ENCODE measurements at regions not wholly inside any gene's neighbourhood (a gene's known extent, or its start where the extent isn't known, plus 50 kb on each side); places are given as distances from the start of the nearest gene placed in this dataset.

DNA sequence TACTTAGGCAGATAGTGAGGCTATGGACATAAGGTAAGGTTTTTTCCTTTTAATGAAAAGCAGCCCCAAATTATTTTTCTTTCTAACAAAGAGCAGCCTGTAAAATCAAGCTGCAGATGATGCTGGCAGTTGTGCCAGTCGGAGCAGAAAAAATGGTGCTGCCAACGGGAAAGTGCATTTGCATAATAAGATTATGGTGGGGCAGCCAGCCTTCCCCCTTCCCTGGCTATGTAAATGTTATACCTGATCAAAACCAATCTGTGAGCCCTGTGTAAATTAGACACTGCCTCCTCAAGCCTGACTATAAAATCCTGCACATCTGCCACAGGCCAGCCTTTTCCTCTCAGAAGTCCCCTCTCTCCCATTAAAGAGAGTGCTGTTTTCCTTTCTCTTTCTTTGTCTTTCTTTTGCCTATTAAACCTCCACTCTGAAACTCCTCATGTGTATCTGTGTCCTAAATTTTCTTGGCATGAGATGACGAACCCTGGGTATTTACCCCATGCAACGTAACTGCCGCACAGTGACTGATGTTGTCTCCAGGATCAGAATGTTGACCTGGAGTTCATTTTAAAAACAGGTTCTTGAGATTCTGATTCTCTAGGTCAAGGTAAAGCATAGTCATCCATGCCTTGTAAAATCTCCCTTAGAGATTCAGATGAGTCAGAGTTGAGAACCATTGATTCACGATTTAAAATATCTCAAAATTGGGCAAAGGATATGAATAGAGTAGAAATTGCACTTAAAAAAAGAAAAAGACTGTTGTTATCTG is 167.3 kb upstream of the C1GALT1 start:
- Histone ChIP-seq H3K27ac (no peak overlapping the region), H3K4me3 (no peak overlapping the region), H4K20me1 (ENCODE audit: insufficient read depth, poor library complexity, severe bottlenecking) (no peaks in the 10 kb centered on the region), H3K27me3 (no peaks in the 10 kb centered on the region), H2AFZ (no peak overlapping the region), H3K9me3 (ENCODE audit: low read depth) (no peaks in the 10 kb centered on the region), H3K4me2 (no peak overlapping the region), H3K36me3 (replicated peaks; ENCODE audit: insufficient read depth, low read depth) (no peaks in the 10 kb centered on the region), H3K9me2 (replicated peaks; ENCODE audit: insufficient read depth) (no peaks in the 10 kb centered on the region), H3K4me1 (ENCODE audit: insufficient read depth) (no peaks in the 10 kb centered on the region), H3K79me2 (no peaks in the 10 kb centered on the region)
- TF ChIP-seq, protein P1, sequence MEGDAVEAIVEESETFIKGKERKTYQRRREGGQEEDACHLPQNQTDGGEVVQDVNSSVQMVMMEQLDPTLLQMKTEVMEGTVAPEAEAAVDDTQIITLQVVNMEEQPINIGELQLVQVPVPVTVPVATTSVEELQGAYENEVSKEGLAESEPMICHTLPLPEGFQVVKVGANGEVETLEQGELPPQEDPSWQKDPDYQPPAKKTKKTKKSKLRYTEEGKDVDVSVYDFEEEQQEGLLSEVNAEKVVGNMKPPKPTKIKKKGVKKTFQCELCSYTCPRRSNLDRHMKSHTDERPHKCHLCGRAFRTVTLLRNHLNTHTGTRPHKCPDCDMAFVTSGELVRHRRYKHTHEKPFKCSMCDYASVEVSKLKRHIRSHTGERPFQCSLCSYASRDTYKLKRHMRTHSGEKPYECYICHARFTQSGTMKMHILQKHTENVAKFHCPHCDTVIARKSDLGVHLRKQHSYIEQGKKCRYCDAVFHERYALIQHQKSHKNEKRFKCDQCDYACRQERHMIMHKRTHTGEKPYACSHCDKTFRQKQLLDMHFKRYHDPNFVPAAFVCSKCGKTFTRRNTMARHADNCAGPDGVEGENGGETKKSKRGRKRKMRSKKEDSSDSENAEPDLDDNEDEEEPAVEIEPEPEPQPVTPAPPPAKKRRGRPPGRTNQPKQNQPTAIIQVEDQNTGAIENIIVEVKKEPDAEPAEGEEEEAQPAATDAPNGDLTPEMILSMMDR (IDR thresholded peaks at IDR 0.05; ENCODE audit: poor library complexity) = no peak
- no peak for TF ChIP-seq EZH2 (IDR thresholded peaks at IDR 0.05; ENCODE audit: borderline replicate concordance)
- 79% methylated on average over 6 of the region's 6 CpGs for WGBS (ENCODE audit: low lambda C conversion rate, missing lambda C conversion rate)
- DNase-seq (ENCODE audit: low spot score) = no peak

DNA sequence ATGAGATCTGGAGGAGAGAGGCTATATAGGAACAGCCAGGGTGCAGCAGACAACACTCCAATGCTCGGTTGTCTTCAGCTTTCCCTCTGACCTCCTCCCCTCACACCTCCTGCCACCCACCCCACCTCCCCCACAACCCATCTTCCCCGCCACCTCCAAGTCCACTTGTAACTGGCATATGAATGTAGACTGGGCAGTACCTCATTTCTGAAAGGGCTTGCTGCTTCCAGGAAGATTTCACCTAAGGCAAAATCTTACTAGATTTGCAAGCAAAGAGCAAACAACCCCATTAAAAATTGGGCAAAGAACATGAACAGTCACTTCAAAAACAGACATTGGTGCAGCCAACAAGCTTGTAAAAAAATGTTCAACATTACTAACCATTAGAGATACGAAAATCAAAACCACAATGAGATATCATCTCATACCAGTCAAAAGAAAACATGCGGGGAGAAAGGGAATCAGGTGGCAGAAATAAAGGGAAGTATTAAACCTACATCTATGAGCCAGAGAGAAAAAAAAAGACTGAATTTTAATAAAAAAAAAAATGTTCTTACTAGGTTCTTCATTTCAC is 164.6 kb upstream of the C1GALT1 start:
- Histone ChIP-seq H3K27me3 (no peaks in the 10 kb centered on the region), H3K79me2 (no peaks in the 10 kb centered on the region), H3K27ac (no peak overlapping the region), H3K9me2 (replicated peaks; ENCODE audit: insufficient read depth) (no peaks in the 10 kb centered on the region), H4K20me1 (ENCODE audit: insufficient read depth, poor library complexity, severe bottlenecking) (no peaks in the 10 kb centered on the region), H3K4me3 (no peak overlapping the region), H3K9me3 (ENCODE audit: low read depth) (no peaks in the 10 kb centered on the region), H3K4me1 (ENCODE audit: insufficient read depth) (no peaks in the 10 kb centered on the region), H3K36me3 (replicated peaks; ENCODE audit: insufficient read depth, low read depth) (no peaks in the 10 kb centered on the region), H3K4me2 (no peak overlapping the region), H2AFZ (no peak overlapping the region)
- DNase-seq (ENCODE audit: low spot score) = no peak
- WGBS (ENCODE audit: low lambda C conversion rate, missing lambda C conversion rate) = 80% methylated on average over 4 of the region's 4 CpGs
- TF ChIP-seq EZH2 (IDR thresholded peaks at IDR 0.05; ENCODE audit: borderline replicate concordance) (no peak), EZH2phosphoT487 (IDR thresholded peaks at IDR 0.05; ENCODE audit: low read depth, severe bottlenecking, unreplicated experiment) (no peak)
- TF ChIP-seq, protein P1 (IDR thresholded peaks at IDR 0.05; ENCODE audit: poor library complexity) = no peak

DNA sequence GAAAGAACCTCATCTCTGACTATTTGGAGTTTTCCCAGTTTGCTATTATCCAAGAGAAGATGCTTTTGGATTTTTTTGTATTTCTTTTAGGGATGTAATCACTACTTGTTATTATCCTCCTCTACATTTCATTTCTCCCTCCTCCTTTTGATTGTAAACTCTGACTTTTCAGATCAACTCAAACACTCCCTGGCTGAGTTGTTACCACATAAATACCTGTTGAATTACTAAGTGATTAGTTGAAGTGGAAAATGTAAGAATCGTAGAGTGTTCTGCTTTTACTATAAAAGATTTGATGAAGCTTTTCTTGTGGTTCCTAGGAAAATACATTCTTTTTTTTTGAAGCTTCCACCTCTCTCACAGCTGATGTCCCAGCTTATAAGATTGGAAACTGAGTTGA is 164.1 kb upstream of the C1GALT1 start:
- H3K4me1 ChIP-seq (ENCODE audit: insufficient read depth) = no peaks in the 10 kb centered on the region
- H3K4me3 ChIP-seq = no peak overlapping the region
- no peaks in the 10 kb centered on the region for H3K9me3 ChIP-seq (ENCODE audit: low read depth)
- no peak overlapping the region for H3K27ac ChIP-seq
- H3K4me2 ChIP-seq = no peak overlapping the region
- H4K20me1 ChIP-seq (ENCODE audit: insufficient read depth, poor library complexity, severe bottlenecking) = no peaks in the 10 kb centered on the region
- H3K27me3 ChIP-seq = no peaks in the 10 kb centered on the region
- WGBS (ENCODE audit: low lambda C conversion rate, missing lambda C conversion rate) = 88% methylated on average over 1 of the region's 1 CpG
- no peaks in the 10 kb centered on the region for H3K9me2 ChIP-seq (replicated peaks; ENCODE audit: insufficient read depth)
- no peak overlapping the region for H2AFZ ChIP-seq
- no peaks in the 10 kb centered on the region for H3K79me2 ChIP-seq
- TF ChIP-seq EZH2phosphoT487 (IDR thresholded peaks at IDR 0.05; ENCODE audit: low read depth, severe bottlenecking, unreplicated experiment) (no peak), EZH2 (IDR thresholded peaks at IDR 0.05; ENCODE audit: borderline replicate concordance) (no peak)
- TF ChIP-seq, protein P1 (IDR thresholded peaks at IDR 0.05; ENCODE audit: poor library complexity) = no peak
- H3K36me3 ChIP-seq (replicated peaks; ENCODE audit: insufficient read depth, low read depth) = no peaks in the 10 kb centered on the region
- DNase-seq (ENCODE audit: low spot score) = no peak
